HG03469 (cell line): ENCODE measurements at regions not wholly inside any gene's neighbourhood (a gene's known extent, or its start where the extent isn't known, plus 50 kb on each side); places are given as distances from the start of the nearest gene placed in this dataset.
"Not testable (repeated sequence)": the region's sequence is repeated elsewhere in the genome, so short reads cannot be mapped to it uniquely, and the experiment has no call there.

Source experiments
- ATAC-seq: cut with Tn5 transposase; IDR thresholded peaks from one replicate; pipeline ENCODE4 v1.9.1; 2021; ENCODE audit warnings: mild to moderate bottlenecking, moderate library complexity, moderate number of reproducible peaks; ENCODE audit not compliant: unreplicated experiment

DNA sequence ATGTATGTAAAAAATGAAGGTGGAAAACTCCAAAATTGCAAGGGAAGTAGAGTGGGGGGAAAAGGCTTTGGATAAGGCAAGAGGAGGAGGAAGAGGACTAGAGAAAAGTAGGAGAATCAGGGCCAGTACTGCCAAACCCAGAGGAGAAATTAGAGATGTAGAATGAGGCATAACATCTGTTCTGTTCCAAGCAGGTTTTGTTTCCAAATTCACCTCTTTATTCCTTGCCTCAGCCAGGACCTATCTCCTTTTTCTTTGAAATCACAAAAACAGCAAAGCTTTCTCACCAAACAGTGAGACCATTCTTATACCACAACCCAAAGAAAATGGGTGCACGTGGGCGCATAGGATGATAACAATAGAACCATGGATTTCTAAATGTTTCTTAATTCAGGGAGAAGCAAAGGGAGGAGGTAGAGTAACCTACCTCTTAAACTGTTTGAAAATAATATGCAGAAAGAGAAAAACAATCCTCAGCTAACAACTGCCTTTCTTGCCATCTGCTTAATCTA lies 383.3 kb upstream of the PKN2 start:
- ATAC-seq = no peak

DNA sequence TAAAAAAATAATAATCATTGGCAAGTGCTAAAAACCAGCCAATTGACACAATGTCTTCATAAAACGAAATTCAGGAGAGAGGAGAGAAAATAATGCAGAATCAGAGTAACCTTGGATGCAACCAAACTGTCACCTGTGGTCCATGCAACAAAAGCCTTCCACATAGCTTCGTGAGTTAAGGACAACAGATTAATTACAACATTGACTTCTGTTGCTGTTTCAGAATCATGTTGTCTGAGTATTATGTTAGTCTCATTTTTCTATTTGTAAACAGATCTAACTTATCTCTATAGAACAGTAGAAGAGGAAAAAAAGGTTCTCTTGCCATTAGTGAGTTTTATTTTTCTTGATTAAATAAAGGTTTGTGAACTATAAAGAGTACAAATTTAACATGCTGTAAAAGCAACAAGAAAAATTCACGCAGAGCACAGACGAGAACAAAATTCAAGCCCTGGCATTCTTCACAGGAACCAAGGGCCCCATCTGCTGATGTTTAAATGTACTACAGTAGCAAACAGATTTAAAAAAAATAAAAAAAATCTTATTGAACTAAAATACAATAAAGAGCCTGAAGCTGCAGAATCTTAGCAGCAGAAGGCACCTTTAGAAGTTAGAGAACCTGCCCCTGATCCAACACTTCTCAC lies 381.1 kb upstream of the PKN2 start:
- ATAC-seq = no peak

DNA sequence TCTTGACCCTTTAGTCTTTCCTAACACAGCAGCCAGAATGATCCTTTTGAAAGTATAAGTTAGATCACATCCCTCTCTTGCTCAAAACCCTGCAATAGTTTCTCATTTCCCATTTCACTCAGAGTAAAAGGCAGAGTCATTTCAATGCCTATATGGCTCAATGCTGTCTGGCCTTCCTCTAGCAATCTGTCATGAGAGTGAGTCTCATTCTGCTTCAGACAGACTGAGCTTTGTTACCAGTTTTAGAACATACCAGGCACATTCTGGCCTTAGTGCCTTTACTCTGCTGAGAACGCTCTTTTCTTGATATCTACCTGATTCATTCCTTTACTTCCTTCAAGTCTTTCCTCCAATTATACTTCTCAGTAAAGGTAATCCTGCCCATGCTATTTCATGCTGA lies 372.8 kb upstream of the PKN2 start:
- no peak for ATAC-seq

DNA sequence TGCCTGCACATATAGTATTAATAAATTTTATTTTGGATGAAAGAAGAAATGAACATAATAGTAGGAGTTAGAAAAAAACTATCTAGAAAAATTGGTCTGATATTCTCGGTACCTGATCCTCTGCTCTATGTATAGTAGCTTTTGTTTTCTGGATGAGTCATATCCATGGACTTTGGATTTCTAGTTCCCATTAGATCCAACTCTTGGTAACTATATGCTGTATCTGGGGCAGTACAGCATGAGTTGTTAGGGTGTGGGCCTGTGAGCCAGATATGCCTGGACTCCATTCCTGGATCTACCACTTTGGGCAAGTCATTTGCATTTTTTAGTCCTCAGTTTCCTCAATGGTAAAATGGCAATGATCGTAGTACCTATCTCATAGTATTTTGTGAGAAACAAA lies 372.2 kb upstream of the PKN2 start:
- ATAC-seq = no peak

DNA sequence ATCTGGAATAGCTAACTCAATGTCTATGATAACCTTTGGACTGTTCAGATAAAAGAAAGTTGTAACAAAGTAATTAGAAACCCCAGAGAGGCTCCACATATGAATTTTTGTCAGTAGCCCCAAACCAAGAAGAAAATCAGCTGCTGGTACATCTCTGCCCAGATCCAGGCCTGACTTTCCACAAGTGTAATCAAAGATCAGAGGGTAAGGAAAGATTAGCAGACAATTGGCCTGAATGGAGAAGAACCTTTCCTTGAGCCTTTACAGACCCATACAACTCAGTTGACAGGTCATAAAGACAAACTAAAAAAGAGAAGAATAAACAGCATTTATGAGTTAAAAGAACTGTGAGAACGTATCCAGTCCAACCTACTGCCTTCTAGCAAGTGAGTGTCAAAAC lies 366.7 kb upstream of the PKN2 start:
- no peak for ATAC-seq

DNA sequence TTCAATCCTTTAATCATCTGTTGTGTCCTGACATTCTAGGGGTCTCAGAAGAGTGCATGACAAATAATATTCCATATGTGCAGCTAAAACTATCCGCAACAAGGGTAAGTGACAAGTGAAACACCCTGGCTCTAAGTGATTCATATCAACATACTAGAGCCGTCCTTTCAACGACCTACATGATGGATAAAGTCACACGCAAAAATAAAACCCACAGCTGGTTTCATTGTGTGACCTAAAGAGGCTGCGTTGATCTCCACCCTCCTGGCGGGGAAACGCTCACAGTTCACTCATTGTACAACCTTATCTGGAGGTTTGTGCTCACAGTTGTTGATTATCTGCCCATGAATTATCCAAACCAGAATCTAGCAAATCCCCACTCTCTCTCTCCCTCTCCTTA lies 365.3 kb upstream of the PKN2 start:
- ATAC-seq = no peak

DNA sequence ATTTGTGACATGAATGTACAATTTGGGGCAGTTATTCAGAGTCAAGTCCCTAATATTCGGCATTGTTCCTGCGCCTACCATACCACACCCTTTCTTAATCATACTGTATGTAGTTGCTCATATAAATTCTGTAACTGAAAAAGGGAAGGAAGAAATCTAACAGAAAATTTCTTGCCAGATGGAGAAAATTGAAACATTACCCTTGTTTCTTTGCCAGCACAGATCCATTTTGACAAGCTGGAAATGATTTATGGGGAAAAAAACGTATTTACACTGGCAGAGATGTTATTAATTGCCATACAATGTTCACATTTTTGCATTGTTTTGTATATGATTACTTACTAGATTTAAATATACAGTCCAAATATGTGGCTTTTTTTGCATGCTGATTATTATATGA lies 363.8 kb upstream of the PKN2 start:
- no peak for ATAC-seq

DNA sequence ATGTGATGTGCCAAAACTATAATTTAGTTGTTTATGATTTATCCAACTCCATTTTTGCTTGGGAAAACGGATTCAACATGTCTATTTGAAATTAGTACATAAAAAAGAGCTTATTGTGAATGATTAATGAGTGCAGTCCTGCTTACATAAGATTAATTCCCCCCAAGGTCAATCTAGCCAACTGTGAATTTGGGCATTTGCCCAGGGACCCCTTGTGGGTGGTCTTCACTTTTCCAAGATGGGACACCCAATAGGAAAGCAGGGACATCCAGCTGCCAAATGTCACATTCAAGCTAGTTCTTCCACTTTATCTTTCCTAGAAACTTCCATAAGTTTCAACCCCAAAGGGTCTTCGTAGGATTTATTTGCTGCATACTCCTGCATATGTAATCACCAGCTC lies 362.4 kb upstream of the PKN2 start:
- ATAC-seq = no peak

DNA sequence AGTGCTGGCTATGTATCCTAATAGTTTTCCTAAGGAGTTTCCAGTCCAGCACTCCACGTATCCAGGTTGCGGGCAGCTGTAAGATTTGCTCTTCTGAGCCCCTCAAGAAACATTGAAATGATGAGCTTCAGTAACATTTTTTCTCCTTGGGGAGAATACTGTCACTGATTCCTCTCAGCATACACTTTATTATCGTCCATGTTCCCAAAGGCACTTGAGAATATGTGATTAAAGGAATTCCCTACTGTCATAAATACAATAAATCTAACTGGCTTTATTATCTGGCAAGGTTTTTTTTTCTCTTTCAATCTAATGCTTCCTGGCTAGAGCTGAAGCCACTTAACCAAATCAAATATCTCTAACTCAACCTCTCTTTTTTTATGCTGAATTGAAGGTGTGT lies 359.2 kb upstream of the PKN2 start:
- no peak for ATAC-seq

DNA sequence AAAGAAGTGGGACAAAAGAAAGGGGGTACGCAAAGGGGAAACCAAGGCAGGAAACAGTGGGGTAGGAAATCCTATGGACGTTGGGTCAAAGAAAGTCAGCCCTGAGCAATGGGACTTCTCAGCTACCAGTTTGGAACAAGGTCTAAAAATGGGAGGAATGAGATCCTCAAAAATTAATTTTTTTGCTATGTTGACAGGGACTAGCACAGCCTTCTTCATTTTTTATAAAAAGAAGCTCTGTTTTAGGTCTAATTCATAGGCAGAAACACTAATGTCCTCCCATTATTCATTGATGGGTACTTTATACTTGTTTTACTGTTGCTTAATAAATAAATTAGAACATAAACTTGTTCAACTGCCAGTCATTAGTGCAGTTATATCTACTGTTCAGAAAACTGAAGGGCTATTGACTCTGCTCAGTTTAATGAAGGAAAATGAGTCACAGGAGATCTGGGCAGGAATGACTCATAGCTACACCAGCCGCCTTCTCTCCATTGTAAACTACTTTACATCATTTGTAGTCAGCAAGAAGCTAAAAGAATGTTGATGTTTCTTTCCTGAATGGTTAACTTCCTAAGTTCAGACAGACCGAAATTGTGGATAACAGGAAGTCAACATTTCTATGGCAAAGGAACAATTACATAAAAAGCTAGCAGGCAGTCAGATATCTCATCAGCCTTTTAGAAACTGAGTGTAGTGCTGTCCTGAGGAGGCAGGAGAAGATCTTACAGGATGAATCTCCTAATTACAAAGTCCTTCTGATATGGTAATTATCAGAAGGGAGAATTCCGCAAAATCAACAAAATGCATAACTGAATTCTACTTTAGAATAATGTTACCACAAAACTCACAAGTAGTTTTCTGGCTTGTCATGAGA lies 356.4 kb upstream of the PKN2 start:
- ATAC-seq = no peak

DNA sequence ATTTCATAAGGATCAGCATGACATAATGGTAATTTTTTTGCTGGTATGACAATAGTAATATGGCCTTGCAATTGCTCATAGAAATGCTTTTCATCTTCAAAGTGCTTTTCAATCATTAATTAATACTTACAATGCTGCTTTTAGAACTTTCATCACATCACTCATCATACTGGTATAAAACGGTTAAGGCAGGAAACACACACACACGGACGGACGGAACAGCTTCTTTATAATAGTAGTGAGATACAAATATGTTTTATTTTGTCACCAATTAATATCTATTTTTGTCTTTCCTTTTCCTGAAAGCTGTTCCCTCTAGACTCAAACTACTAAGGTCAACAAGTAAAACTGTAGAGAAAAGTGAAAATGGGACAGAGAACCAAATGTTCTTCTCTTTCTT lies 353.9 kb upstream of the PKN2 start:
- no peak for ATAC-seq

DNA sequence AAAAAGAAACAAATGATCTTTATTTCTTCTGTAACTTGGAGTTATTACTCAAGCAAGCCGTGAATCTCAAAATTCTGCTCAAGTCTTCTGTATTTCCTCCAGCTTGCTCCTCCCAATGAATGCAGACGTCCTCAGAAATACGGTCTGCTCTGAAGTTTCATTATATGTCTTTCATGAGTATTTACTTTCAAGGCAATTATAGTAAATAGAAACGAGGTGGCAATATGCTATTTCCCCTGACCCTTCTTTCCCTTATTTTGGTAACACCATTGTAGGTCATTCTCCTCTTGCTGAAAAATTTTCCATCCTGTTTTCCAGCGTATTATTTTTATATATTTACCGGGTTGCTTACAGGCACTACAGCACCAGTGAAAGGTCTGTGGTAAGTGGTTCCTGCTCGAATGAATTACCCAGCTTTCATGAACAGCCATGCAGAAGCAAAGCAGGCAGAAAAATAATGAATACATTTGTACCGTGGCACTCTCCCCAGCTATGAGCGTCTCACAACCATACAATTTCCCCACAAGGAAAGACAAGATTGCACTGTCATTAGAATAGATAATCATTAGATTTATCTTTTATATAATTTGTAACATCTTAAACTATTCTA lies 350.9 kb upstream of the PKN2 start:
- no peak for ATAC-seq

DNA sequence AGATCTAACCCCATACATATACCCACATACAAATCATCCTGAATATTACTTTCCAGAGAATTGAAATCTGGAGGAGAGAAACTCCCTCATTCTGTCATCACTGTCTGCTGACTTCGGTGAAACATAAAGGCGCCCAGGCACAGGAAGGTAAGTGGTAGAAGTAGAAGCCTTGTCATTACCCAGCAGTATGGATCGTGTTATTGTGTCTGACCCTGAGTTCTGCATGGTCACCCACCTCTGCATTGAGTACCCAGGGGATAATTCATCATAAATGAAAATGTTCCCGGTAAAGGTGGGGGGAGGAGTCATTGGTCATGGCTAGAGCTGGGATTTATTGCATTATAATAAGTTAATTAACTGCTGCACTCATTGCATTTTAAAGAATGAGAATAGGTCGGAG lies 342.6 kb upstream of the PKN2 start:
- no peak for ATAC-seq

DNA sequence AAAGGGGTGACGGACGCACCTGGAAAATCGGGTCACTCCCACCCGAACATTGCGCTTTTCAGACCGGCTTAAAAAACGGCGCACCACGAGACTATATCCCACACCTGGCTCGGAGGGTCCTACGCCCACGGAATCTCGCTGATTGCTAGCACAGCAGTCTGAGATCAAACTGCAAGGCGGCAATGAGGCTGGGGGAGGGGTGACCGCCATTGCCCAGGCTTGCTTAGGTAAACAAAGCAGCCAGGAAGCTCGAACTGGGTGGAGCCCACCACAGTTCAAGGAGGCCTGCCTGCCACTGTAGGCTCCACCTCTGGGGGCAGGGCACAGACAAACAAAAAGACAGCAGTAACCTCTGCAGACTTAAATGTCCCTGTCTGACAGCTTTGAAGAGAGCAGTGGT lies 342.0 kb upstream of the PKN2 start:
- not testable (repeated sequence) for ATAC-seq

DNA sequence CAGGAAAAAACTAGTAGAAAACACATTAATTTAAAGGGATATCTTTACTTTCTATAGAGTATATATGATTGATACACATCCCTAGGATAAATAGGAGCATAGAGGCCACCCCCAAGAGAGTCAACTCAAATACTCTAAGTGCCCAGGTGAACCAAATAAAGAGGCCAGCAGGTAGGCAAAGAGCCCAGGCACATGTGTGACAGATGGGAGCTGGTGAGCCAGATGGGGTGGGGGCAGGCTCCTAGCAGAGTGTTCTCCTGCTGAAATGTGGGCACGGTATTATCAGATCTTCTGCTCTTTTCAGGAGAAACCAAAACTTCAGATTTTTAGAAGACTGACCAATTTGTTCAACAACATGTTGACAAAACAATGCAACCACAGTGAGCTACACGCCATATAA lies 333.4 kb upstream of the PKN2 start:
- ATAC-seq = no peak

DNA sequence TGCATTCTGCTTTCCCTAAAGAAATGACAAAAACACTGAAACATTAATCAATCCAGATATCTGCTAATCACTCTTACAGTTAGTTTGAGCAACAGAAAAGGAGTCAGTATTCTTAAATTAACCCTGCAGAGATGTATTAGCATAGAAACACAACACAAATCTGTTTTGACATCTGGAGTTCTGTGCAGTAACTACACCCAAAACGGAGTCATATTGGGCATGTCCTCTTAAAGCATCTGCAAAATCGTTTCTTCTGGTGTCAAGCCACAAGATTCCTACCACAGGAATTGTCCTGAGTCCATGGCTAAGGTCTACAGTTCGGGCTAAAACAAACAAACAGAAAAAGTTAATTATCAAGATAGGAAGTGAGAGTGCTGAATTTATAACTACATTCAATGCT lies 332.1 kb upstream of the PKN2 start:
- ATAC-seq = no peak

DNA sequence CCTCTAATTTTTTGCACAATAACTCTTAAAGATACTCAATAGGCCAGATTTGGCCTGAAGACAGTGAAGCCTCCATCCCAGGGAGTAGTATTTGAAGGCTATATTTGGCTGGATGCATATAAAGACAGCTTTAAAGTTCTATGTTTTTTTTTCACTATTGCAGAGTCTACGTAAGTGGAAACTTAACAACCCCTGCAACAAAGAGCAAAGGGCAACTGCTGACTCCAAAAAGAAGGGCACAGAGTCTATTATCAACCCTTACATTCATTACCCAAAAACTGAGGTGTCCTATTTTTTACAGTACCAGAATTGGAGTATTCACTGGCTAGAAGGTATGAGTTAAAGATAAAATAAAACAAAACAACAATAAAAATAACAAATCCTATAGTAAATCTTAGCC lies 329.8 kb upstream of the PKN2 start:
- no peak for ATAC-seq

DNA sequence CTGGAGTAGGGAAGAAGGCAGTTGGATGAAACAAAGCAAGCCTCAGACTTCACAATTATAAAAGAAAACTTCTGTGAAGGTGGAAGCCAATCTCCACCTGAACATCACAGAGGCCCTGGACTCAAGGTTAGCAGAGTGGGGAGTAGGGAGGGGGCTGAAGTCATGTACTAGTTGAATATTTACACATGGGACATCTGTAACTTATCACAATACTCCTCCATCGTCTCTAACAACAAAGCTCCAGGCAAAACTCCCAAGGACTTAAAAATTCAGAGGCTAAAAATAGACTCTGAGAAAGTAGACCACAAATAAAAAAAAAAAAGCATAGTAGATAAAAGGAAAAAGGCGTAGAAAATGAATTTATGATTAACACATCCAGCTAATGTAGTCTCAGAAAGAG lies 326.3 kb upstream of the PKN2 start:
- no peak for ATAC-seq

DNA sequence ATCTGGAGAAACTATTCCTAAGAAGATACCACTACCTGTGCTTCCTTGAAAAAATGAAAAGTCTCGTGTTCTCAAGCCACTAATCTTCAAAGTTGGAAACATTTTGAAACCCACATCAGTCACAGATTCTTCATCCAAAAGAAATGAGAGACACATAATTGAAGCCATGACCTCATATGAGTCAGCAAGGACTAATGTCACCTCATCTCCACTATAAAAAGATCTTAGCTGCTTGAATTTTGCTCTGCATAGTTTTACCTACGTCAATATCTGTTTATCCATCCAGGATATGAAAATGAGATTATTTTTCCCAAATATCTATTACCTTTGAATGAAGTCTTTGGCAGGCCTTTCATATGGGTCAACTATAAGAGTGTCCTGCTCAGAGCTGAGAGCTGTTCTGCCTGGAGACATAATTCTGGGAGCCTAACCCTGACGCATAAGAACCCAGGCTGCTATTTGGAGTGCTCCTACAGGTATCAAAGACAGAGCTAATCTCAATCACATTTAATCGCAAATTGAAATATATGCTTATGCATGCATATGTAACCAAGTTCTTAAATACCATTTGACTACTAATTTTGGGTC lies 312.5 kb upstream of the PKN2 start:
- no peak for ATAC-seq

DNA sequence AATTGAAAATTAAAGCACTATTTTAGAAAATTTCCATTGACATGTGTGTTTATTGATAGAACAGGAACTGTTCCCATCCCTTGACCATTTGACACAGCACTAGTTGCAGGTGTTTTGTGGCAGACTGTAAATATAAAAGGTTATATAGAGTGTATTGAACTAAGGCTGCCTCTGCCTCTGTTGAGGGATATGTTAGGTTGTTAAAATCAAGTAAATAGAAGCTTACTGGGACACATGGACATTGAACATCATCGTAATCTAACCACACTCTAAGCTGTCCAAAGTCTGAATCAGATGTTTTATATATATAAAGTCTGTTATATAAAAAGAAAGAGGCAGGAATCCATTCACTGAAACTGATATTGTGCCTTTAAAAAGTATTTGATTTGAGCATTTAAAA lies 308.1 kb upstream of the PKN2 start:
- no peak for ATAC-seq

DNA sequence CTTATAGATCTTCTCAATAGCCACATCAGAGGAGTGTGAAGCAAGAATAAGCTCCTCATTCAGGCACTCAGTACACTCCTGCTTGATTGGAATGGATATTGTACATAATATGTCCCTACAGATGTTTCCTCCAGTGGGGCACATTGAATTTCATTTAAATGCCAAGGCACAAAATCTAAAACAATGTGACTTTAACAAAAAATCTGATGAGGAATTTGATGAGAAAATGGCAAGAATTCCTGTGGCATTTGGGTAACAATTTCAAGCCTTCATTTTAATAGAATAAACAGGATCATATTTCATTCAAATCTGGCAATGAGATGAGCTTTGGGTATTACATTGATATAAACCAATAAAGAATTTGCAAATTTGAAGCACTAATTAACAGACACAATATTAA lies 307.7 kb upstream of the PKN2 start:
- ATAC-seq = no peak

DNA sequence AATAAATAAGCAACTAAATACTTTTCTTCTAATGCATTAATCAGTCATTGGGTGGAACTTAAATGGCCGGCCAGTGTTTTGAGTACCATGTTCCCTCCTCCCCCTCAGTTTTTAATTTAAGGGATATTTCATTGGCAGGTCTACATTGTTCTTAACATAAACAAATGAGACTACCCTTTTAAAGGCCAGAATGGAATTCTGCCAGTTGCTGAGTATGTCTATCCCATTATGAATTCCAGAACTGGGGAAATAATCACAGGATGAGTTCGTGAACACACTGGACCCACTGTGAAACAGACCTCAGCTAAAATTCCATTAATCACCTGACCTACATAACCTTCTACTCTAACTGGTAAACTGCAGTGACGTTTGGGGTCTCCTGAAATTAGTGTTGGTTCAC lies 305.5 kb upstream of the PKN2 start:
- no peak for ATAC-seq
